HCT116 (cell line): ENCODE measurements at regions not wholly inside any gene's neighbourhood (a gene's known extent, or its start where the extent isn't known, plus 50 kb on each side); places are given as distances from the start of the nearest gene placed in this dataset.

Experiments
- ATAC-seq: fragments of 200-7000 bp; cut with Tn5 transposase; 2 replicates; pipeline ENCODE4 v1.9.1; 2020; ENCODE audit warnings: mild to moderate bottlenecking, moderate library complexity
- BruUV-seq: library from RNA; stranded (reverse); fragments of 400-500 nt; replicated peaks from 2 replicates; lab custom pipeline; 2021; lab: Mats Ljungman, UMichigan
- CTCF ChIA-PET: fragments of 300-600 bp; sonication (Branson Sonifier 250); formaldehyde crosslinking; loops from one replicate; lab custom pipeline; 2021; ENCODE audit warnings: antibody characterized with exemption; lab: Charles Lee
- POLR2A ChIA-PET: fragments of 300-600, 350-600 bp; sonication (Branson Sonifier 250); formaldehyde crosslinking; loops from one replicate; lab custom pipeline; 2021; ENCODE audit warnings: antibody characterized with exemption; lab: Charles Lee
- RAD21 ChIA-PET, 2 experiments: fragments of 300-600 bp; sonication (Branson Sonifier 250); formaldehyde crosslinking; loops; one replicate each; lab custom pipeline; 2023; ENCODE audit warnings: low total read pairs in 2 of 2; ENCODE audit not compliant: uncharacterized antibody in 2 of 2, unreplicated experiment in 2 of 2, low non-redundant PET in 1 of 2; lab: Charles Lee
- DNase-seq: peaks from one replicate; pipeline ENCODE4 v3.0.0-alpha.2; 2010; ENCODE audit warnings: low read depth, low spot score
- H2AFZ ChIP-seq: fragments of 200-600 bp; shearing (Covaris generic), sonication (generic); 2 replicates; pipeline ENCODE4 v1.6.1; 2017; ENCODE audit warnings: low read depth, mixed run types, mixed read lengths, antibody characterized with exemption, low read length; ENCODE audit not compliant: poor library complexity, severe bottlenecking
- H3K27ac ChIP-seq: 2 replicates; pipeline ENCODE4 v1.5.1; 2012; ENCODE audit warnings: low read depth, low read length
- H3K27me3 ChIP-seq: fragments of 200-600 bp; sonication (generic); 2 replicates; pipeline ENCODE4 v1.6.1; 2016; ENCODE audit warnings: mixed run types, low read length, mixed read lengths; ENCODE audit not compliant: insufficient read depth
- H3K36me3 ChIP-seq, 2 experiments: fragments of 200-500 bp in 1 of 2; fragments of 200-600 bp in 1 of 2; sonication (Bioruptor generic) in 1 of 2; sonication (generic) in 1 of 2; 2 replicates each; pipeline versions ENCODE4 v1.5.1 to v1.6.1; 2014 to 2016; ENCODE audit warnings: low read length in 2 of 2, inconsistent platforms in 1 of 2, mixed read lengths in 1 of 2, mixed run types in 1 of 2; ENCODE audit not compliant: insufficient read depth in 2 of 2, control insufficient read depth in 1 of 2
- H3K4me1 ChIP-seq, 2 experiments: fragments of 200-600 bp in 1 of 2; sonication (generic) in 1 of 2; 2 replicates each; pipeline versions ENCODE4 v1.5.1 to v1.6.1; 2012 to 2017; ENCODE audit warnings: low read length in 2 of 2, inconsistent platforms in 1 of 2, mild to moderate bottlenecking in 1 of 2, mixed read lengths in 1 of 2, mixed run types in 1 of 2, moderate library complexity in 1 of 2; ENCODE audit not compliant: insufficient read depth in 2 of 2, control insufficient read depth in 1 of 2
- H3K4me2 ChIP-seq: fragments of 200-600 bp; sonication (generic); 2 replicates; pipeline ENCODE4 v1.6.1; 2017; ENCODE audit warnings: mixed run types, low read length, mixed read lengths
- H3K4me3 ChIP-seq, 2 experiments: fragments of 200-600 bp in 1 of 2; sonication (generic) in 1 of 2; replicated peaks in 1 of 2; 2 replicates each; pipeline ENCODE4 v1.5.1; 2011 to 2016; ENCODE audit warnings: low read length in 2 of 2, control low read depth in 1 of 2, low read depth in 1 of 2, mild to moderate bottlenecking in 1 of 2, mixed read lengths in 1 of 2, mixed run types in 1 of 2
- H3K79me2 ChIP-seq: fragments of 200-600 bp; sonication (generic); 2 replicates; pipeline ENCODE4 v1.6.1; 2017; ENCODE audit warnings: mild to moderate bottlenecking, mixed run types, low read length, moderate library complexity, mixed read lengths; ENCODE audit not compliant: insufficient read depth
- H3K9ac ChIP-seq: fragments of 200-600 bp; sonication (generic); 2 replicates; pipeline ENCODE4 v1.6.1; 2016; ENCODE audit warnings: low read length, mixed read lengths
- H3K9me2 ChIP-seq: fragments of 200-600 bp; sonication (generic), shearing (Covaris generic); 2 replicates; pipeline ENCODE4 v1.6.1; 2017; ENCODE audit warnings: mixed run types, mild to moderate bottlenecking, moderate library complexity; ENCODE audit not compliant: insufficient read depth
- H3K9me3 ChIP-seq, 2 experiments: fragments of 200-500 bp in 1 of 2; fragments of 200-600 bp in 1 of 2; sonication (Bioruptor generic) in 1 of 2; sonication (generic) in 1 of 2; 2 replicates each; pipeline ENCODE4 v1.6.1; 2014 to 2017; ENCODE audit warnings: low read length in 2 of 2, mixed read lengths in 2 of 2, inconsistent platforms in 1 of 2, low read depth in 1 of 2, mild to moderate bottlenecking in 1 of 2, mixed run types in 1 of 2, moderate library complexity in 1 of 2; ENCODE audit not compliant: control insufficient read depth in 1 of 2, insufficient read depth in 1 of 2
- H4K20me1 ChIP-seq: fragments of 200-600 bp; sonication (generic), shearing (Covaris generic); 2 replicates; pipeline ENCODE4 v1.6.1; 2017; ENCODE audit warnings: mixed run types, mild to moderate bottlenecking, moderate library complexity; ENCODE audit not compliant: insufficient read depth
- CBX3 ChIP-seq: IDR thresholded peaks from 2 replicates; pipeline ENCODE4 v1.6.1; 2012; ENCODE audit warnings: low read depth
- CEBPB ChIP-seq: IDR thresholded peaks from 2 replicates; pipeline ENCODE4 v1.6.1; 2012; ENCODE audit warnings: low read depth
- ELF1 ChIP-seq: IDR thresholded peaks from 2 replicates; pipeline ENCODE4 v1.6.1; 2012; ENCODE audit warnings: low read depth, borderline replicate concordance
- EZH2phosphoT487 ChIP-seq: fragments of 200-600 bp; IDR thresholded peaks from 2 replicates; pipeline ENCODE4 v1.6.1; 2018; ENCODE audit warnings: antibody characterized with exemption, borderline replicate concordance
- JUND ChIP-seq: IDR thresholded peaks from 2 replicates; pipeline ENCODE4 v1.6.1; 2012
- REST ChIP-seq: IDR thresholded peaks from 2 replicates; pipeline ENCODE4 v1.6.1; 2012; ENCODE audit warnings: low read depth
- SRF ChIP-seq: IDR thresholded peaks from 2 replicates; pipeline ENCODE4 v1.6.1; 2012; ENCODE audit warnings: low read depth
- TCF7L2 ChIP-seq: IDR thresholded peaks from 2 replicates; pipeline ENCODE4 v1.7.0; 2011; ENCODE audit warnings: borderline replicate concordance, inconsistent platforms; ENCODE audit not compliant: insufficient read depth, insufficient read length; ENCODE audit errors: extremely low read depth
- YY1 ChIP-seq: IDR thresholded peaks from 2 replicates; pipeline ENCODE4 v1.6.1; 2011; ENCODE audit warnings: low read length, low read depth, moderate library complexity, mild to moderate bottlenecking; ENCODE audit not compliant: insufficient replicate concordance; ENCODE audit errors: extremely low read depth
- ZFX ChIP-seq: fragments of 450-650 bp; IDR thresholded peaks from 2 replicates; pipeline ENCODE4 v1.6.1; 2017
- ZNF274 ChIP-seq: fragments of 200-500 bp; sonication (Bioruptor generic); IDR thresholded peaks from 2 replicates; pipeline ENCODE4 v1.6.1; 2014; ENCODE audit warnings: mild to moderate bottlenecking, low read depth, low read length, inconsistent platforms
- intact Hi-C: fragments of 100-400 bp; cut with micrococcal nuclease; formaldehyde crosslinking; loops from 2 replicates; pipeline ENCODE4 v1.10.0; 2022
- TF ChIP-seq, protein P1 (sequence below): IDR thresholded peaks from 2 replicates; pipeline ENCODE4 v1.6.1; 2012
- TF ChIP-seq, protein P2 (sequence below): IDR thresholded peaks from 2 replicates; pipeline ENCODE4 v1.6.1; 2012

GRCh38 chr14:97625477-97625876 lies 828.3 kb downstream of the VRK1 start:
- no peaks in the 10 kb centered on the region for H3K9me3 ChIP-seq
- ATAC-seq (no peak), DNase-seq (no peak)
- ChIA-PET CTCF (no interaction called here), RAD21 (no interaction called here), POLR2A (no interaction called here)
- 0 out of 2 replicates have a peak, but pooled peaks cover 5% of the 10 kb centered on the region for H3K27me3 ChIP-seq
- H3K79me2 ChIP-seq: no peaks in the 10 kb centered on the region
- intact Hi-C loops: no loop called here
- H3K4me3 ChIP-seq: no peak overlapping the region
- no TSS peak for BruUV-seq
- H3K4me1 ChIP-seq: no peaks in the 10 kb centered on the region
- H3K9ac ChIP-seq: no peak overlapping the region
- TF ChIP-seq, protein P1, sequence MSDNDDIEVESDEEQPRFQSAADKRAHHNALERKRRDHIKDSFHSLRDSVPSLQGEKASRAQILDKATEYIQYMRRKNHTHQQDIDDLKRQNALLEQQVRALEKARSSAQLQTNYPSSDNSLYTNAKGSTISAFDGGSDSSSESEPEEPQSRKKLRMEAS: no peak
- no peak for TF ChIP-seq EZH2phosphoT487
- no peak for TF ChIP-seq ZFX
- no peak for TF ChIP-seq TCF7L2
- no peak for TF ChIP-seq JUND
- TF ChIP-seq ELF1: no peak
- TF ChIP-seq CBX3: no peak
- no peak for TF ChIP-seq CEBPB
- H3K9me2 ChIP-seq: no peaks in the 10 kb centered on the region
- H3K27ac ChIP-seq: no peak overlapping the region
- H3K36me3 ChIP-seq: no peaks in the 10 kb centered on the region
- H3K4me2 ChIP-seq: no peak overlapping the region
- H2AFZ ChIP-seq: no peak overlapping the region
- no peaks in the 10 kb centered on the region for H4K20me1 ChIP-seq

GRCh38 chr14:97626088-97626487 lies 828.9 kb downstream of the VRK1 start:
- CTCF ChIA-PET: no interaction called here

More at GRCh38 chr14:97626088-97626487, 828.9 kb downstream of the VRK1 start:
- DNase-seq (no peak), ATAC-seq (no peak)
- no TSS peak for BruUV-seq
- H3K27me3 ChIP-seq: 0 out of 2 replicates have a peak, but pooled peaks cover 5% of the 10 kb centered on the region
- H4K20me1 ChIP-seq: no peaks in the 10 kb centered on the region
- intact Hi-C loops: no loop called here
- no peak overlapping the region for H3K9ac ChIP-seq
- ChIA-PET POLR2A (no interaction called here), RAD21 (no interaction called here)
- no peak overlapping the region for H3K27ac ChIP-seq
- TF ChIP-seq ZNF274 (no peak), YY1 (no peak), SRF (no peak), REST (no peak)
- TF ChIP-seq, protein P1: no peak
- TF ChIP-seq, protein P2, sequence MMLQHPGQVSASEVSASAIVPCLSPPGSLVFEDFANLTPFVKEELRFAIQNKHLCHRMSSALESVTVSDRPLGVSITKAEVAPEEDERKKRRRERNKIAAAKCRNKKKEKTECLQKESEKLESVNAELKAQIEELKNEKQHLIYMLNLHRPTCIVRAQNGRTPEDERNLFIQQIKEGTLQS: no peak
- no peak overlapping the region for H2AFZ ChIP-seq
- no peaks in the 10 kb centered on the region for H3K79me2 ChIP-seq
- no peaks in the 10 kb centered on the region for H3K36me3 ChIP-seq
- H3K4me3 ChIP-seq: no peak overlapping the region
- H3K9me2 ChIP-seq: no peaks in the 10 kb centered on the region
- no peaks in the 10 kb centered on the region for H3K9me3 ChIP-seq
- no peaks in the 10 kb centered on the region for H3K4me1 ChIP-seq
- no peak overlapping the region for H3K4me2 ChIP-seq
